ENCODE measurements at regions not wholly inside any gene's neighbourhood (a gene's known extent, or its start where the extent isn't known, plus 50 kb on each side); places are given as distances from the start of the nearest gene placed in this dataset.

- TF ChIP-seq POLR2A (IDR thresholded peaks at IDR 0.05) (no peak), CTCF (IDR thresholded peaks at IDR 0.05) (no peak)
Measured at GRCh38 chr11:135031205-135031989, 619.4 kb upstream of the B3GAT1 start.

All from uterus (tissue), 2 donors.